ENCODE measurements at regions not wholly inside any gene's neighbourhood (a gene's known extent, or its start where the extent isn't known, plus 50 kb on each side); places are given as distances from the start of the nearest gene placed in this dataset.

DNA sequence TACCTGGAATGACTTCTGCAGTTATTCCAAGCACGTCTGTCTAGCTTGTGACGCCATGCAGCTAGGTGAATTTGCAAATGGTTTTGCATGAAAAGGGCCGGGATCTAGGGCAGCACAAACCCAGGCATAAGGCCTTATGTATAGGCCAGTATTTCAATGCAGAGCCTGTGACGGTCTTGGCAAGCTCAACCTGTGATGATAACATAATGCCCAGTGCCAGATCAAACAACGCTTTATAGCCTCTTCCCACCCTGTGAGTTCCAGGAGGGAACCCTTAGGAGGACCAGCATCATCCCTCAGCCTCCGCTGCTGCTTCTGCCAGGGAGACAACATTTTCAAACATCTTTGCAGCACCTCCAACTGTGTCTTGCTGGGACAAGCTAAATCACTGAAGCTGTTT, 390.7 kb downstream of the INHBA start:
- H3K79me2 ChIP-seq (ENCODE audit: insufficient read depth, low read depth, low read length) = no peaks in the 10 kb centered on the region
- no TSS peak for BruUV-seq (replicated peaks)
- H2AFZ ChIP-seq (ENCODE audit: low read length) = no peak overlapping the region
- no peak overlapping the region for H3K4me2 ChIP-seq (ENCODE audit: low read length)
- intact Hi-C loops (cut with micrococcal nuclease; ENCODE audit: unreplicated experiment) = no loop called here
- no peaks in the 10 kb centered on the region for H3K36me3 ChIP-seq (ENCODE audit: insufficient read depth, low read length)
- H3K27ac ChIP-seq (ENCODE audit: low read depth, low read length, poor library complexity, severe bottlenecking) = no peak overlapping the region
- no peak for TF ChIP-seq EZH2phosphoT487 (IDR thresholded peaks at IDR 0.05; ENCODE audit: borderline replicate concordance, low read depth, low read length)
- TF ChIP-seq, protein P1, sequence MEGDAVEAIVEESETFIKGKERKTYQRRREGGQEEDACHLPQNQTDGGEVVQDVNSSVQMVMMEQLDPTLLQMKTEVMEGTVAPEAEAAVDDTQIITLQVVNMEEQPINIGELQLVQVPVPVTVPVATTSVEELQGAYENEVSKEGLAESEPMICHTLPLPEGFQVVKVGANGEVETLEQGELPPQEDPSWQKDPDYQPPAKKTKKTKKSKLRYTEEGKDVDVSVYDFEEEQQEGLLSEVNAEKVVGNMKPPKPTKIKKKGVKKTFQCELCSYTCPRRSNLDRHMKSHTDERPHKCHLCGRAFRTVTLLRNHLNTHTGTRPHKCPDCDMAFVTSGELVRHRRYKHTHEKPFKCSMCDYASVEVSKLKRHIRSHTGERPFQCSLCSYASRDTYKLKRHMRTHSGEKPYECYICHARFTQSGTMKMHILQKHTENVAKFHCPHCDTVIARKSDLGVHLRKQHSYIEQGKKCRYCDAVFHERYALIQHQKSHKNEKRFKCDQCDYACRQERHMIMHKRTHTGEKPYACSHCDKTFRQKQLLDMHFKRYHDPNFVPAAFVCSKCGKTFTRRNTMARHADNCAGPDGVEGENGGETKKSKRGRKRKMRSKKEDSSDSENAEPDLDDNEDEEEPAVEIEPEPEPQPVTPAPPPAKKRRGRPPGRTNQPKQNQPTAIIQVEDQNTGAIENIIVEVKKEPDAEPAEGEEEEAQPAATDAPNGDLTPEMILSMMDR (conservative IDR thresholded peaks at IDR 0.05; ENCODE audit: low read length) = no peak
- H4K20me1 ChIP-seq (ENCODE audit: insufficient read depth, low read length) = no peaks in the 10 kb centered on the region
- H3K9me3 ChIP-seq (ENCODE audit: low read length) = no peaks in the 10 kb centered on the region
- H3K4me1 ChIP-seq (ENCODE audit: insufficient read depth, low read length, poor library complexity, severe bottlenecking) = no peaks in the 10 kb centered on the region
- H3K9me2 ChIP-seq (ENCODE audit: insufficient read depth, low read length) = no peaks in the 10 kb centered on the region
- CTCF ChIA-PET (ENCODE audit: unreplicated experiment) = no interaction called here
- H3K4me3 ChIP-seq (ENCODE audit: low read depth, low read length, poor library complexity, severe bottlenecking) = no peak overlapping the region
- POLR2A ChIA-PET = interaction anchor here (0.6 kb wide), 2 partner anchors 130 to 148 kb away, joined by 3 read pairs; no protein-coding TSS in a partner anchor
- DNase-seq (ENCODE audit: low spot score) = no peak

DNA sequence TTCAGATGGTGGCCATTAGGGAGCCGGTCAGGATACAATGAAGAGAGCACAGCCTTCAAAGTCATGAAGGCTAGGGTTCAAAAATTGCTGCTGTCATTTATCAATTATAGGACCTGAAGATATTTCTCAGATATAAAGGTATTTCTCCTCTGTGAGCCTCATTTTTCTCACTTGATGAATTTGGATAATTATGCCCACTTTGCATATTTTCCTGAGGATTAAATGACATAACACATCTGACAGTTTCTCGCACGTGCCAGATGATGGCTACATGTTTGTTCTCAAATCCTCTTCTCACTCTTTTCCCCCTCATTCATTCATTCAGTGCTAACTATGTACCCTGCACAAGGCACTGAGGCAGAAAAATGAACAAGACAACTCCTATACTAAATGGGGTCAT, 391.6 kb downstream of the INHBA start:
- Histone ChIP-seq H3K9me3 (ENCODE audit: low read length) (no peaks in the 10 kb centered on the region), H4K20me1 (ENCODE audit: insufficient read depth, low read length) (no peaks in the 10 kb centered on the region), H3K9me2 (ENCODE audit: insufficient read depth, low read length) (no peaks in the 10 kb centered on the region), H3K4me1 (ENCODE audit: insufficient read depth, low read length, poor library complexity, severe bottlenecking) (no peaks in the 10 kb centered on the region), H3K4me3 (ENCODE audit: low read depth, low read length, poor library complexity, severe bottlenecking) (no peak overlapping the region), H3K4me2 (ENCODE audit: low read length) (no peak overlapping the region), H3K27ac (ENCODE audit: low read depth, low read length, poor library complexity, severe bottlenecking) (no peak overlapping the region), H3K79me2 (ENCODE audit: insufficient read depth, low read depth, low read length) (no peaks in the 10 kb centered on the region), H2AFZ (ENCODE audit: low read length) (no peak overlapping the region), H3K36me3 (ENCODE audit: insufficient read depth, low read length) (no peaks in the 10 kb centered on the region)
- BruUV-seq (replicated peaks) = no TSS peak
- TF ChIP-seq, protein P1 (conservative IDR thresholded peaks at IDR 0.05; ENCODE audit: low read length) = no peak
- no peak for DNase-seq (ENCODE audit: low spot score)
- ChIA-PET POLR2A (no interaction called here), CTCF (ENCODE audit: unreplicated experiment) (no interaction called here)
- intact Hi-C loops (cut with micrococcal nuclease; ENCODE audit: unreplicated experiment) = no loop called here

DNA sequence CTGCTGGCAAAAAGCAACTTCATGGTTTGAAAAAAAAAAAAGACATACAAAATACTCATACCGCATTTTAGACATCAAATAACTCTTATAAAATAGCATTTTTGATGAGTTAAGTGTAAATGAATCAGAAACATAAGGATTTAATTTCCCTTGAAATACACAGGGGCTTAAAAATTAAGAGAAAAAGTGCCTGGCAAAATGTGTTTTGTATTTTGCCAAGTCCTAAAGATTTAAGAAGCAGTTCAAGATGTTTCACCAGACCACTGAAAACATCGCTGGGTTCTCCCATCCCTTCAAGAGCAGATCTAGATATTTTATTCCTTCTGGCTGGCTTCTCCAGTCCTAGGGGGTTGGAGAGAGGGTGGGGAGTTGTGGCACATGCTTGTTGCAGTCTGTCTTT, 396.4 kb downstream of the INHBA start:
- Histone ChIP-seq H3K9me3 (ENCODE audit: low read length) (no peaks in the 10 kb centered on the region), H3K4me1 (ENCODE audit: insufficient read depth, low read length, poor library complexity, severe bottlenecking) (no peaks in the 10 kb centered on the region), H4K20me1 (ENCODE audit: insufficient read depth, low read length) (no peaks in the 10 kb centered on the region), H3K79me2 (ENCODE audit: insufficient read depth, low read depth, low read length) (no peaks in the 10 kb centered on the region), H3K36me3 (ENCODE audit: insufficient read depth, low read length) (no peaks in the 10 kb centered on the region), H3K9me2 (ENCODE audit: insufficient read depth, low read length) (no peaks in the 10 kb centered on the region), H2AFZ (ENCODE audit: low read length) (no peak overlapping the region), H3K4me3 (ENCODE audit: low read depth, low read length, poor library complexity, severe bottlenecking) (no peak overlapping the region), H3K27ac (ENCODE audit: low read depth, low read length, poor library complexity, severe bottlenecking) (no peak overlapping the region), H3K4me2 (ENCODE audit: low read length) (no peak overlapping the region)
- BruUV-seq (replicated peaks) = no TSS peak
- ChIA-PET POLR2A (no interaction called here), CTCF (ENCODE audit: unreplicated experiment) (no interaction called here)
- intact Hi-C loops (cut with micrococcal nuclease; ENCODE audit: unreplicated experiment) = no loop called here
- TF ChIP-seq, protein P1 (conservative IDR thresholded peaks at IDR 0.05; ENCODE audit: low read length) = no peak
- no peak for TF ChIP-seq EZH2phosphoT487 (IDR thresholded peaks at IDR 0.05; ENCODE audit: borderline replicate concordance, low read depth, low read length)
- DNase-seq (ENCODE audit: low spot score) = no peak
